Stimulated activated naive CD4-positive, alpha-beta T cell (primary cell): ENCODE measurements at regions not wholly inside any gene's neighbourhood (a gene's known extent, or its start where the extent isn't known, plus 50 kb on each side); places are given as distances from the start of the nearest gene placed in this dataset.

Experiments used
- DNase-seq, 6 experiments: peaks; one replicate each; lab custom pipeline; 2025; lab: John Stamatoyannopoulos, UW

DNA sequence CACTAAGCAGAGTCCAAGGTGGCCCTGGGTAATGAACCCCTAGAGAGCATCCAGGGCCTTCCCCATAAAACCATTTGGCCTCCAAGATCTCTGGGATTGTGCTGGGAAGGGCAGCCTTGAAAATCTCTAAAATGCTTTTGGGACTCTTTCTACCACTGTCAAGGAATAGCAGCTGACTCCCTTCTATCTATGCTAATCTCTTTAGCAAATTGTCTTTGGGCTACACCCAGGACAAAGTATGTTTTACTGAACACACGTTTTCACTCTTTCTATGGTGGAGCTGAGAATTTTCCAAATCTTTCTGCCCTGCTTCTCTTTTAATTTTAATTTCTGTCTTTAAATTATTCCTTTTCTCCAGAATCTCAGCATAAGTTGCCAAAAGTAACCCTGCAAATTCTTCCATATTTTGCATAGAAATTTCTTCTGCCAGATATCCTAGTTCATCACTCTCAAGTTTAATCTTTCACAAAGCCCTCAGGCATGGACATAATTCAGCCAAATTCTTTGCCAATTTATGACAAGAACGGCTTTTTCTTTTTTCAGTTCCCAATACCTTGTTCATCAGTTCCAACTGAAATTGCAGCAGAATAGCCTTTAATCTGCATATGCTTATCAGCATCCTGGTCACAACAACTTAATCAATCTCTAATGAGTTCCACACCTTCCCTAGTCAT, 687.0 kb upstream of the ADGRL4 start:
- no peak for DNase-seq

DNA sequence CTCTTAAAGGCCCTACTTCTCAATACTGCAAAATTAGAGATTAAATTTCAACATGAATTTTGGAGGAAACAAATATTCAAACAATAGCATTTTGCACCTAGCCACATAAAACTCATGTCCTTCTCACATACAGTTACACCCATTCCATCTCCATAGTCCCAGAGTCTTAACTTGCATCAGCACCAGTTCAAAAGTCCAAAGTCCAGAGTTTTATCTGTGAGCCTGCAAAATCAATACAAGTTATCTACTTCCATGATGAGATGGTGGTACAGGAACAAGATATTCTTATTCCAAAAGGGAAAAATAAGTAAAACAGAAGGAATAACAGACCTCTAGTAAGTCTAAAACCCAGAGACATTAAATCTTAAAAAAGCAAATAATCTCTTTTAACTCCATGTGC, 686.0 kb upstream of the ADGRL4 start:
- DNase-seq: no peak

DNA sequence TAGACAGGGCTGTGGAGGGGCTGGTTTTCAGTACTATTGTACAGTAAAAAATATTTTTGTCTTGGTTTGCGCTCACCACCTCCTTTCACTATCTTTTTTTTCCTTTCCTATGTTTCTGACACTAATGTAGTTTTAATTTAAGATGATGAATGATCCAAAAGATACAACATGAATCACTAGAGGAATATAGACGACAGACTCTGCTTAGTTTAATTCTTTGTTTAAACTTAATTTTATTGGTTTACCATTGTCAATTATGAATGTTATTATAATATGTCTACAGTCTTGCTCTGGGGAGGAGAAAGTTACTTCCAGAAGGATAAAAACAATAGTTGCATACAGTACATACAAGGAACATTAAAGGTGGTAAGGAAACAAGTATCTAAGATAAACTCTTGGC, 682.4 kb upstream of the ADGRL4 start:
- DNase-seq: no peak

DNA sequence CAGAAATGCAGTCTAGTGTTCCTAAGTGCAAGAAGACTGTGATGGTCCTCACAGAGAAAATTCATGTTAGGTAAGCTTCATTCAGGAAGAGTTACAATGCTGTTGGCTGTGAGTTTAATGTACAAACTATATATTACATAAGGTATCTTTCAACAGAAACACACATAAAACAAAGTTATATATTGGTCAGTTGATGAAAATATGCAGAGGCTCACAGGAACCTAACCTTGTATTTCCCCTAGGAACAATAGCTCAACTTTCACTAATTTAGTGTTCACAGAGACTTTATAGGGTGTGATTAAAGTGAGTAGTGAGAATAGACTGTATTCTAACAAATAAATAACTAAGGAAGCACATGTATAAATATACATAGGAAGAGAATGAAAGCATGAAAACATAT, 676.9 kb upstream of the ADGRL4 start:
- DNase-seq: no peak

DNA sequence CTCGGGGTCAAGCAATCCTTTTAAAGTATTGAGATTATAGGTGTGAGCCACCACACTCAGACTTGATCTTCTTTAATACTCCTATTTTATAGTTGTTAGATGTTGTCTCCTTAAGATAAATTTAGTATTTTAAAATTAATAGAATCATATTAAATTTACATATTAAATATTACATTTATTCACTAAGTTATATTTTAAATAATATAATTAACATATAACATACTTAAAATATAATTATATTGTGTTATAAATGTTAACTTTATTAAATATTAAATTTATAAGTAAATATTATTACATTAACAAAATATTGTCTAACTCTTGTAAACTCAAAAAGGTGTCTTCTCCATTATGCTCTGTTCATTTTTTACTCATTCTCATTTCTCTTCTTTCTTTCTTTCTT, 675.9 kb upstream of the ADGRL4 start:
- DNase-seq: no peak

DNA sequence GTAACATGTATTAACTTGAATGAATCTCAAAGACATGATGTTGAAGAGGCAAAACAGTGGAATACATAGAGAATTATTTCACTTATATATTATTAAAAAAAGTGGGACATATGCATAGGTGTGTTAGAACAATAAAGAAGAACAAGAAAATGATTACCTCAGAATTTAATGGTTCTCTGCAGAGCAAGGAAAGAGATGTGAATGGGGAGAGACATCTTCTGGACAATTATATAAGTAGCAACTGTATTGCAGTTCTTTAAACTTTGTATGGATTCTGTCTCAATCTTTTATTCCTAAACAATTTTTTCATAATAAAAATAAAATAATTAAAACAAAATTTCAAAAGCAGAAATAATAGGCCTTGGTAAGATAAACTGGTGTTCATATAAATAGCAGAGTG, 674.9 kb upstream of the ADGRL4 start:
- DNase-seq: no peak

DNA sequence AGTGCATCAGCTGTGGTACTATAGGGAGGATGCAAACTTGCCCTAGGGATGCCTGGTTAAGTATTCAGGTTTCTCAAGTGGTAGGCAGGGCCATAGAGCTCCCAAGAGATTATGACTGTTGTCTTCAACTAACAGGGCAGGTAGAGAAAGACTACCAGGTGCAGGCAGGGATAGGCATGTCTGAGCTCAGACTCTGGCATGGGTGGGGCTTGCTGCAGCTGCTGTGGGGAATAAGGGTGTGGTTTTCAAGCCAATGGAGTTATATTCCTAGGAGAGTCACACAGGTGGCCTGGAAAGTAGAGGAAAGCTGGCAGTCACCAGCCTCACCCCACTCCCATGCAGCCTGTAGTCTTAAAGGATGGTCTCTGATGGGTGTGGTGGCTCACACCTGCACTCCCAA, 673.4 kb upstream of the ADGRL4 start:
- no peak for DNase-seq

DNA sequence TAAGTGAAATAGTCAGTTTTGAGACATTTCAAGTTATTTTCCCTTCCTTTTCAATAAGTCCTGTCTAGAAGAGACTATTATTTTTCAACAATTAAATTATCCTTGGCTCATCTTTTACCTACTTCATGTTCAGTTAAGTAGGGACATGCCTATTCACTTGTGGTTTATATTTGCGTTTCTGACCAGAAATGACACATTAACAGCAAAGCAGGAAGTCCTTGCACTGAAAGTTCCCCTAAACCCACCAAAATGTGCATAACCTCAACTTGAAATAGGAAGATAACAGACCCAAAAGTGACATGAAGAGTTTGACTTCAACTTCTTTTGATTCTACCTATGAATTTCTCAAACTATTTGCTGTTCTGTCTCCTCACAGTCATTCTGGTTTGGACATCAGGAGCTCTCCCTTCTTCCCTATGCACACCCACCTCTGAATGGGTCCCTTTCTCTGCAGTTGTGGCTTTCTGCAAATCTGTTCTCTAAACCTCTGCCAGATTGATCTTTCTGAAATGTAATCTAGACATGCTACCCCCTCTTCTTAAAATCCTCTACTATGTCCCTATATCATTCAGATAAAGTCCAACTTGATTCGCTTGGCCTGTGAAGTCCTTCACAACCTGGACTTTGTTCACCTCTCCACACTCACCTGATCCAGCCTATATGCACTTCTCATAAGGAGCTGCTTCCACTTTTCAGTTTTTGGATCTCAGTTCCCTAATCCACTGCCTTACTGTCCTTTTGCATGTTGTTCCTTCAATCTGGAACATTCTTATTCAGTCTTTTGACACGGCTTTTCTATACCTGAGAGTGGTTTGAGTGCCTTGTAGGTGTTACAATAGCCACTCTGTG, 661.5 kb upstream of the ADGRL4 start:
- no peak for DNase-seq

DNA sequence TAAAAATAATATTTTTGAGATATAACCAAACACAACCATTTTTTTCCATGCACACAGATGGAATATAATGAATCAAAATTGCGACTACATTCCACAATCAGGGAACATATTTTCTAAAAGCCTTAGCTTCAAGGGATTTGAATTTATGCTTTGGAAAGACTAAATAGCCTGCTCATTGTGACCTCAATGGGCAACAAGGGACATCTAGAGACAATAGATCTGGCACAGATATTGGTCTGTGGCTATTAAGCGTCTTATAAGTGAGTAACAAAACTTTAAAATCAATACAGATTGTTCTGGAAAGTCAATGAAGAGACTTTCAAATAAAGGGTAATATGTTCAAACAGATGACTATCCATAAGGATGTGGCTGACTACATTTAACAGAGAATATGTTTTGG, 660.6 kb upstream of the ADGRL4 start:
- no peak for DNase-seq

DNA sequence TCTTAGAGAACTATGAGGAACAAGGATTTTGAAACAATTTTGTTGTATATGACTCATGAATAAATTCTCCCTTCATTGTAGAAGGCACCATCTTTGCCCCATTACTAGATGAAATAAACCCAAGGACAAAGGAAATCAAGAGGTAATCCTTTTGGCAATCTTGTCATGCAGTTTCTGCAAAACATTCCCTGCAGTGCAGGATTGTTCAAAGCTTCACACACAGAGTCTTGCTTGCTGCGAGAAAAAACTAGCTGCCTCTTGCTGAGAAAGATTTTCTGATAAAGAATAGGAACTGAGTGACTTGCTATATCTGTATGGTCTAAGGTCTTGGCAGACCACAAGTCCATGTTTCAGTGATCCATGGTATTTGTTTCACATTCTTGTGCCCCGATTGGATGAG, 657.4 kb upstream of the ADGRL4 start:
- DNase-seq: no peak

DNA sequence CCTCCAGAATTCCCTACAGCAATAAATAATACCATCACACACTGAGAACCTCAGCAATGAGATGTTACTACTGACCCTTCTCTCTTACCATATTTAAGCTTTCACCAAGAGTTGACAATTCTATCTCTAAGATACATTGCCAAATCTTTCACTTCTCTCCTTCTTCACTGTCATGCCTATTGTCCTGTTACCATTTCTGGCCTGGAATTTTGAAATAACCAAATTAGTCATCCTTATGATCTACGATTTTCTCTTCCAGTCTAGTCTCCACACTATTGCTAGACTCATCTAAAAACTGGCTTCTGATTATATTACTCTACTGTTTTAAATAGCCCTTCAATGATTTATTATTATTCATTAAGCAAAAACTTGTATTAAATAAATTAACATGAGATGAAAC, 656.1 kb upstream of the ADGRL4 start:
- no peak for DNase-seq

DNA sequence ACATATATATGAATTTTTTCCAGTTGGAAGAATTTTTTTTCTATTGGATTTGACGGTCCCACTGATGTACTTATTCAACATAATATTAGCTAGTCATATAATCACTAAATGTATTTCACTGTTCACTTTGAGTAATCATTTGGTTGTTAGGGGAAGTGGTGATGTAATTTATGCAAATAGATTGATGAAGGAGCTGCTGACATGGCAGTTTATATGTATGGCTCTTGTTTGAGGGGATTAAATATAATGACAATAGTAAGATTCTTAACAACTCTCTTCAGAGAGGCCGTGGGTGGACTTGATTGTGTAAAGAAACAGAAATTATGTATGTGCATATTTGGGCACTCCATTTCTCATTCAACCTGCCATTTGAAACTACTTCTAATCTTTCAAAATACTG, 653.6 kb upstream of the ADGRL4 start:
- DNase-seq: no peak

DNA sequence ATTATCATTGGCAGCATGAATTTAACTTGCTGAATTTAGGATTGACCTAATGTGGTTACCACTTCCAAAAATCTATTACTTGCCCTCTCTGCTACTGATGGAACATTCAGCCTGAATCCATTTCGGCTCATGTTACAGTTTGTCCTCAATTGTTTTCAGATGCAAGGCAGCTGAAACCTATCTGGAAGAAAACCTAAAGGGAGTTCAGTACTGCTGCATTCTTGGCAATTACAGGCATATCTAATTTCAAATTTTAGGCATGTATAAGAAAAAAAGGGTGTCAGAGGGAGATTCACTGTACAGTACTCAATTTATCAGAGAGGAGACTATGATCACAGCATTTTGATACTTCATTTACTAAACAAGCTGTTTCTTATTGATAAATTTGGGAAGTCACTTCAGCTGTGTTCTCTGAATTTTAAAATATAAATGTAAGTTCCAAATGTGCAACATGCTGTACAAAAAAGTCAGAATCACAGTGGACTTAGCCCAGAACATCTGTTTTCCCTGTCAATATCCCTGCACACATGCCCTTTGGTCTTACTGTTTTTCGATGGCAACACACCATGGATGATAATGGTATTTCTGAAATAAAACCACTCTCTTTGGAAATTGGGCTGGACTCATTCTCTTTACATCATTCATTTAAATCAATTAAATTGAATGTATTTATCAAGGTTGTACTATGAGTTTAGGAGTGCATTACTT, 651.6 kb upstream of the ADGRL4 start:
- no peak for DNase-seq

DNA sequence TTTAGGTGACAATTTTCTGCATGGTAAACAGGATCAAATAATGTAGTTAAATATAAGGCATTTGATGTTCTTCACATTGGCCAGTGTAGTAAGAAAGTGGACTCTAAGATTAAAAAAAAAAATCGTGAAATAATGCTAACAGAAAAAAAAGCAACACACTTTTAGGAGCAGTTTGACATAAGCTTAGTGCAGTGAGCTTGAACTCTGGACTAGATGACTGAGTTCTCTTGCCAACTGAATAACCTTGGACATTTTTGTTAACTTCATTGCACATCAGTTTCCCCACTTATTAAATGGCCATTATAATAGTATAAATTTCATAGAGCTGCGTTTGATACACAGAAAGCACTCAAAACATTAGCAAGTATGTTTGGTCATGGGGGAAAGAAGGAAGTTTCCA, 649.3 kb upstream of the ADGRL4 start:
- no peak for DNase-seq

DNA sequence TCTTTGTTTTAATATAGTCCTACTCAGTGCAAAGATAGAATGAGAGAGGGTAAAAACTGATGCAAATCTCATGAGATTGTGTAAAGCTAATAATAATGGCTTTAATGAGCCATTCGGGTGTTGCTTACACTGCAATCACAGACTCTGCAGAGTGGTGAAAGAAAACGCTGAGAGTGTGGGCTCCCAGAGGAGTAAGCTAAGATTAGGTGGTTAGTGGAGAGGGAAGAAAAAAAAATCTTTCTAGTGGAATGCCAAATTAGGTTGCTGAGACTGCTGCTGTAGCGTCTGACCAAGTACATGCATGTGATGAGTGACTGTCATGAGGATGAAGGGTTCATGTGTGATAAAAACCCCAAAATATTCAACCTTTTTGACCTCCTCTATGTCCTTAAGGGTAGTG, 645.9 kb upstream of the ADGRL4 start:
- no peak for DNase-seq

DNA sequence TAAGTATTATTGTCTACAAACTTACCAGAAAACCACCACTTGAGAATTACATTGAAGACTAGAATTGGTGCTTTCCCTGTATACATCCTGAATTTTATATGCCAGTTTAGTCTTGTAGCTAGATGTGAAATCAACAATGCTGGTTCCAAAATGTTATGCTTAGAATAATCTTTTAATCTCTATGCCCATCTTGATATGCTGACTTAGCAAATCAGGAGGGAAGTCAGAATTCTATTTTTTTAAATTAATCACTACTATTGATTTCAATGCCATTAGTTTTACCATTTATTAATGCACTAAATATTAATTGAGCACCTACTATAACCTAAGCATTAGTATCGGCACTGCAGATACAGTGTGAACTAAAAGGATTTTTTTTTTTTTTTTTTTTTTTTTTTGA, 641.6 kb upstream of the ADGRL4 start:
- DNase-seq: no peak

DNA sequence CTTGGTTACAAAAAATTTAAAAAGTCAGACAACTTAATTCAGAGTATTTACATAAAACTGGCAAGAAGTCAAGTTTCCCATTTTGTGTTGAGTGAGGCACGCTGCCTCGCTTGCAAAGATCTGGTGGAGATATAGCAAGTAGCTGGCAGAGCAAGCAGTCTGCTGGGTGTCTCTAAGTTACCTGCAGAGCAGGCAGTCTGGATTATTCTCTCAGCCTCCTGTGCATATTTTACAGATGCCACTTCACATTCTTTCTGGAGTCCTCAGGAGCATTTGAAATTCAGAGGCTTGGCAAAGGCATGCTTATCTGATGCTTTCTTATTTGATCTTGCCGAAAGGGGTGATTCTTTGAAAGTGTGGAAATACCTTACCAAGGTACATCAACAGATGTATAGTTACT, 640.4 kb upstream of the ADGRL4 start:
- DNase-seq: no peak

DNA sequence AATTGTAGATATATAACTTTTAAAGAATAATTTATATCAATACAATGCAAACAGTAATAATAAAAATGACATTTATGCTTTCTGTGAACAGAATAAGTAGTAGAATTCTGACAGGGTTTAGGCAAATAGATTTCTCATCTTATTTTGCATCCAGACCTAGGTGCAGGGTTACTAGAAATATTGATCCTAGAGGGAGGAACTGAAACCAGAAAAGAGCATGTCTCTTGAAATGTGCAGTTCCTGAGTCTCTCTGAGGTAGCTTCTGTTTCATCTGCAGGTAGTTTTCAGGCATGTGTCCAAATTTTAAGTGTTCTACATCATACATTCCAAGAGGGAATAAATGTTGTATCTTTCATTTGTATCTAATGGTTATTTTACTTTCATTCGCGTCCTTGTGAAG, 631.9 kb upstream of the ADGRL4 start:
- DNase-seq: no peak

DNA sequence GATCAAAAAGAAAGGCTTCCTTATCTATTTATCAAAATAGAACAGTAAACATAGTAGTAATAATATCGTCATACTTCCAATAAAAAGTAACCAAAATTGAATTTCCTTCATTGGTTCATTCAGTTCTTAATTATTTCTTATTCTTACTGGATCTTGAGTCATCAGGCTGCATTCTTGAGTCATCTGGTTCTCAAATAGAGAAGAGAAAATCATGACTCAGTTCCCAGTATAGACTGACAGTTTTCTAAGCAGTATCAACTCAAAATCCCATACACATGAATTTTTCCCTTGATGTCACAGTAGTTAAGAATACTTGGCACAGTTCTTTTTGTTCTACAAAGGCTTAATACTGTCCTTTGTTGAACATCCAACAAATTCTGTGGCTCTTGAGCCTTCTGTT, 626.9 kb upstream of the ADGRL4 start:
- DNase-seq: no peak

DNA sequence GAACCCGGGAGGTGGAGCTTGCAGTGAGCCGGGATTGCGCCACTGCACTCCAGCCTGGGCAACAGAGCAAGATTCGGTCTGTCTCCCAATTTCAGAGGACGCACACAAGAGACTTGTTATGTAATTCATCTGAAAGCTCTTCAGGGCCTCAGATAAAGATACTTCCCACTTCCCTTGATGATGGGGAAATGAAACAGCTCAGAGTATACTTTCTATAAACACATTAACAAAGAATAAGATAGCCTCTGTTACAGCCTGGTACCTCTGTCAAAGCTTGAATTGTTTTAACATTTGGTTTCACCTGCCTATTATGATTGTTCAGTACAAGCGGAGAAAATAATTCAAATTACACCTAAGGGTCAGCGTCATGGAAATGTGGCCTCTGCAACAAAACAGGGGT, 622.9 kb upstream of the ADGRL4 start:
- no peak for DNase-seq

DNA sequence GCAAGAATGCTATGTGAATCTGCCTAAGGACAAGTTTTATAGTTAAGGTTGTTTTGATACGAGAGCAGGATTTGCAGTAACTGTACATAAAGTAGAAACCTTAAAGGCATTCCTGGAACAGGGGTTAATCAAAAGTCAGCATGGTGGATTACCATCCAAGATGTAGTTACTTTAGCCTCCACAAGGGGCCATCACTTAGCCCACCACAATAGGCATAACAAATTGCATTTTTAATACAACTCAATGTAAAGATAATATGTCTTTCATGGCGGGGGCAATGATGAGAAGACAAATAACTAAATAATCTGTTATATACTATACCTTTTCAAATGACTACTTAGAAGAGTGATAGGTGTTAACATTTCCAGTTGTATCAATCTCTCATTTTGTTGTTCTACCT, 611.2 kb upstream of the ADGRL4 start:
- no peak for DNase-seq

DNA sequence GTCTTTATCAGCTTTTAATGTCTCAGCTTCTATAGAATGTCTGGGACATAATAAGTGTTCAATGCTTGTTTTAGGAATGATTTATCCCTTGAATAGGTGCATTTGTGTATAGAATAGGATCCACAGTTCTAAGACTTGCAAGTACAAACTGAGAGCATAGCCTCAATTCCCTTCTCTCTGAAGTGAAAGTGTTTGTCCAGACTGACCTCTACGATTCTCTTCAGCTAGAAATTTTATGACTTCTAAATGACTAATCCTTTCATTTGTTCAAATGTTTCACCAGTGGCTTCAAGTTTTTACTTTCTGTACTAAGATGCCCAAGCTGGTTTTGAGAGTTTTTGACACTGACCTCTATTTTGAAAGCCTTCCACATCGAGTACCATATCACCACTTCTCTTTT, 608.2 kb upstream of the ADGRL4 start:
- no peak for DNase-seq

DNA sequence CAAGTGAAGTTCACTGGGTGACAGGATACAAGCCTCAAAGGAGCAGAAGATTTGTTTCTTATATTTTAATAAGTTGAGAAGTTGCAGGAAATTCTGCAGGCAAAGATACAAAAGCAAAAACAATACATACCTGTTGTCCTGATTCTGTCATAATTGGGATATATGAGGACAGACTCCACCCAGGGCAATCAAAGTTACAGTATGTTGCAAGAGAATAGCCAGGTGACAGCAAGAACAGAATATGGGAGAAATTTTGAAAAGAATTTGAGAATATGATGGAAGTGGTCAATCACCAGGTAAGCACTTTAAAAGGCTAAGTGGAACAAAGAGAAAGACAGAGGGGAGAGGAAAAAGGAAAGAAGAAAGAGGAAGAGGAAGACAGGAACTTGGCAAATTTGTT, 607.6 kb upstream of the ADGRL4 start:
- DNase-seq: no peak
